Natural killer cell (primary cell): ENCODE measurements at regions not wholly inside any gene's neighbourhood (a gene's known extent, or its start where the extent isn't known, plus 50 kb on each side); places are given as distances from the start of the nearest gene placed in this dataset.

Experiments
- ATAC-seq, 3 donors: fragments of 150-1000 bp in 2 of 3; fragments of 200-7000 bp in 1 of 3; cut with Tn5 transposase; 1 replicate in 1 of 3; 2 replicates in 2 of 3; pipeline ENCODE4 v1.10.0; 2021; ENCODE audit warnings: mild to moderate bottlenecking in 2 of 3, moderate library complexity in 2 of 3
- DNase-seq, 2 donors: peaks; one replicate each; pipeline versions ENCODE4 v3.0.0 to v3.0.0-alpha.2; 2013 to 2021; ENCODE audit warnings: mixed read lengths in 1 of 2
- H3K27ac ChIP-seq: one replicate; pipeline ENCODE4 v1.5.1; 2013; ENCODE audit warnings: mild to moderate bottlenecking, low read length
- H3K27me3 ChIP-seq: one replicate; pipeline ENCODE4 v1.6.1; 2013; ENCODE audit warnings: low read length; ENCODE audit not compliant: control insufficient read depth, insufficient read depth
- H3K36me3 ChIP-seq: one replicate; pipeline ENCODE4 v1.6.1; 2013; ENCODE audit warnings: low read length; ENCODE audit not compliant: control insufficient read depth, insufficient read depth
- H3K4me1 ChIP-seq: one replicate; pipeline ENCODE4 v1.6.1; 2013; ENCODE audit warnings: low read length; ENCODE audit not compliant: control insufficient read depth, insufficient read depth
- H3K4me3 ChIP-seq: one replicate; pipeline ENCODE4 v1.5.1; 2013; ENCODE audit warnings: low read length
- H3K9me3 ChIP-seq: one replicate; pipeline ENCODE4 v1.6.1; 2013; ENCODE audit warnings: low read length; ENCODE audit not compliant: control insufficient read depth, insufficient read depth
- H3K27ac Mint-ChIP-seq, 2 donors: one replicate each; pipeline ENCODE4 v1.8.0; 2022; ENCODE audit warnings: mild to moderate bottlenecking in 2 of 2, mixed read lengths in 2 of 2, moderate library complexity in 1 of 2
- H3K27me3 Mint-ChIP-seq, 2 donors: one replicate each; pipeline ENCODE4 v1.8.0; 2022; ENCODE audit warnings: low read depth in 2 of 2, mixed read lengths in 2 of 2
- H3K36me3 Mint-ChIP-seq: one replicate; pipeline ENCODE4 v1.8.0; 2022; ENCODE audit warnings: mixed read lengths
- H3K4me1 Mint-ChIP-seq, 2 donors: one replicate each; pipeline ENCODE4 v1.8.0; 2022; ENCODE audit warnings: mixed read lengths in 2 of 2
- H3K4me3 Mint-ChIP-seq: one replicate; pipeline ENCODE4 v1.8.0; 2022; ENCODE audit warnings: mild to moderate bottlenecking, moderate library complexity, mixed read lengths
- H3K9me3 Mint-ChIP-seq, 2 donors: one replicate each; pipeline ENCODE4 v1.8.0; 2022; ENCODE audit warnings: mixed read lengths in 2 of 2
- CTCF ChIP-seq: fragments of 200-600 bp; IDR thresholded peaks from one replicate; pipeline ENCODE4 v1.8.0; 2022; ENCODE audit warnings: antibody characterized with exemption
- WGBS: methylation state at CpG from one replicate; pipeline ENCODE4 v1.1.7; 2013; ENCODE audit warnings: missing lambda C conversion rate; ENCODE audit not compliant: insufficient coverage; 5-methylcytosine and 5-hydroxymethylcytosine counted together
- intact Hi-C: fragments of 100-400 bp; cut with micrococcal nuclease; formaldehyde crosslinking; loops from one replicate; pipeline ENCODE4 v1.14.2; 2022

DNA sequence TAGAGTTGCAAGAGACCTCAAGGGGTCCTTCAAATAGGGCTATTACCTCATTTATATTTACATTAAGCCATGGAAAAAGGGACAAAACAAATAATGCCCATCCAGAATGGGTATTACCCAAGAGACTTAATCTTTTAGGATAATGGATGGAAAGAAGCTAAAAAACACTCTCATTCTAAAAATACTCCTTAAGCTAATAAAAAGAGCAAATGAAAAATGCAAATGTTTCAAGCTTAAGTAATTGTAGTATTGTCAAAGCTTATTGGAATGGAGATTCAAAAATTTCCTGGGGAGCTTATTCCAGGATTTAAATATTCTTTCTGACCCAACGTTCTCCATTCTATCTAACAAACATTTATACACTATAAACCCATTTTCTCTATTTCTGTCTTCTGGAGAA is 107.8 kb upstream of the SPIN4 start:
- Histone ChIP-seq H3K36me3 (no peaks in the 10 kb centered on the region), H3K27ac (no peak overlapping the region), H3K4me3 (no peak overlapping the region), H3K9me3 (no peaks in the 10 kb centered on the region), H3K27me3 (no peaks in the 10 kb centered on the region), H3K4me1 (no peaks in the 10 kb centered on the region)
- Mint-ChIP-seq H3K36me3 (peaks cover 4% of the 10 kb centered on the region), H3K27ac (no peak overlapping the region), H3K4me3 (no peak overlapping the region), H3K9me3 (peaks cover 0 to 8% of the 10 kb centered on the region in 2 donors), H3K27me3 (no peaks in the 10 kb centered on the region), H3K4me1 (peaks cover 3 to 17% of the 10 kb centered on the region in 2 donors)
- DNase-seq (no peak), ATAC-seq (no peak)
- WGBS = no CpG with 5 or more reads among the region's 1 CpG
- intact Hi-C loops = no loop called here
- TF ChIP-seq CTCF = no peak

- intact Hi-C loops = no loop called here
- TF ChIP-seq CTCF = no peak
These were observed 102.4 kb upstream of the SPIN4 start for GRCh38 chrX:63453571-63453970.

GRCh38 chrX:63441717-63442116 is 90.6 kb upstream of the SPIN4 start:
- Histone ChIP-seq H3K27ac (no peak overlapping the region), H3K4me3 (no peak overlapping the region), H3K4me1 (no peaks in the 10 kb centered on the region), H3K9me3 (no peaks in the 10 kb centered on the region), H3K27me3 (no peaks in the 10 kb centered on the region), H3K36me3 (no peaks in the 10 kb centered on the region)
- WGBS = 86% methylated on average over 2 of the region's 2 CpGs
- peak overlapping the region; percentile 26 to 46 for H3K27ac Mint-ChIP-seq
- no peak overlapping the region for H3K4me3 Mint-ChIP-seq
- no peaks in the 10 kb centered on the region for H3K9me3 Mint-ChIP-seq
- no peaks in the 10 kb centered on the region for H3K36me3 Mint-ChIP-seq
- peak in 1 of 3 donors; percentile 35 for ATAC-seq
- H3K4me1 Mint-ChIP-seq = peaks cover 38 to 43% of the 10 kb centered on the region in 2 donors
- H3K27me3 Mint-ChIP-seq = no peaks in the 10 kb centered on the region
- TF ChIP-seq CTCF = no peak
- intact Hi-C loops = no loop called here
- DNase-seq = no peak

More at GRCh38 chrX:63453571-63453970, 102.4 kb upstream of the SPIN4 start:
- 92% methylated on average over 2 of the region's 3 CpGs for WGBS
- no peak overlapping the region for H3K27ac Mint-ChIP-seq
- no peaks in the 10 kb centered on the region for H3K27me3 Mint-ChIP-seq
- H3K27ac ChIP-seq = no peak overlapping the region
- no peak for DNase-seq
- peaks cover 0 to 19% of the 10 kb centered on the region in 2 donors for H3K9me3 Mint-ChIP-seq
- no peak overlapping the region for H3K4me3 Mint-ChIP-seq
- ATAC-seq = no peak
- no peaks in the 10 kb centered on the region for H3K9me3 ChIP-seq
- peaks cover 2% of the 10 kb centered on the region for H3K36me3 ChIP-seq
- H3K4me1 ChIP-seq = no peaks in the 10 kb centered on the region
- H3K4me3 ChIP-seq = no peak overlapping the region
- peaks cover 6 to 22% of the 10 kb centered on the region in 2 donors for H3K4me1 Mint-ChIP-seq
- no peaks in the 10 kb centered on the region for H3K27me3 ChIP-seq
- peaks cover 10% of the 10 kb centered on the region for H3K36me3 Mint-ChIP-seq

- H3K9me3 Mint-ChIP-seq = no peaks in the 10 kb centered on the region
- H3K27me3 Mint-ChIP-seq = no peaks in the 10 kb centered on the region
- no peak overlapping the region for H3K27ac ChIP-seq
- H3K4me3 Mint-ChIP-seq = no peak overlapping the region
- peaks cover 38 to 46% of the 10 kb centered on the region in 2 donors for H3K4me1 Mint-ChIP-seq
- H3K36me3 ChIP-seq = no peaks in the 10 kb centered on the region
- H3K27ac Mint-ChIP-seq = peak overlapping the region; percentile 26 to 70
- no peaks in the 10 kb centered on the region for H3K27me3 ChIP-seq
- WGBS = no CpG with 5 or more reads among the region's 1 CpG
- DNase-seq = no peak
- no peak overlapping the region for H3K4me3 ChIP-seq
- TF ChIP-seq CTCF = no peak
- H3K4me1 ChIP-seq = no peaks in the 10 kb centered on the region
- ATAC-seq = no peak
- intact Hi-C loops = no loop called here
- H3K36me3 Mint-ChIP-seq = no peaks in the 10 kb centered on the region
- H3K9me3 ChIP-seq = no peaks in the 10 kb centered on the region
These were observed 88.4 kb upstream of the SPIN4 start for GRCh38 chrX:63439580-63439979.
